Right atrium auricular region (tissue), 2 donors: ENCODE measurements at regions not wholly inside any gene's neighbourhood (a gene's known extent, or its start where the extent isn't known, plus 50 kb on each side); places are given as distances from the start of the nearest gene placed in this dataset.

Experiments used
- DNase-seq: peaks from one replicate; pipeline ENCODE4 v3.0.0-alpha.2; 2019; ENCODE audit warnings: low spot score
- H3K27ac ChIP-seq, 2 donors: fragments of 200-600 bp; sonication (generic); 1 replicate in 1 of 2; 2 replicates in 1 of 2; pipeline ENCODE4 v1.5.1; 2016 to 2019
- H3K27me3 ChIP-seq, 2 donors: fragments of 200-600 bp; sonication (generic); one replicate each; pipeline versions ENCODE4 v1.5.1 to v1.6.0; 2017 to 2019
- H3K36me3 ChIP-seq: fragments of 200-600 bp; sonication (generic); one replicate; pipeline ENCODE4 v1.5.1; 2016
- H3K4me1 ChIP-seq, 2 donors: fragments of 200-600 bp; sonication (generic); one replicate each; pipeline versions ENCODE4 v1.5.1 to v1.6.0; 2017 to 2019
- H3K4me3 ChIP-seq, 2 donors: fragments of 200-600 bp; sonication (generic); 1 replicate in 1 of 2; 2 replicates in 1 of 2; pipeline ENCODE4 v1.5.1; 2017 to 2019; ENCODE audit warnings: mild to moderate bottlenecking in 1 of 2, moderate library complexity in 1 of 2
- H3K9me3 ChIP-seq, 2 donors: fragments of 200-600 bp; sonication (generic); one replicate each; pipeline ENCODE4 v1.5.1; 2019
- TF ChIP-seq, protein P1 (sequence below), 2 donors: fragments of 200-600 bp; sonication (generic); IDR thresholded peaks; one replicate each; pipeline ENCODE4 v1.5.1; 2019; ENCODE audit warnings: antibody characterized with exemption in 2 of 2

DNA sequence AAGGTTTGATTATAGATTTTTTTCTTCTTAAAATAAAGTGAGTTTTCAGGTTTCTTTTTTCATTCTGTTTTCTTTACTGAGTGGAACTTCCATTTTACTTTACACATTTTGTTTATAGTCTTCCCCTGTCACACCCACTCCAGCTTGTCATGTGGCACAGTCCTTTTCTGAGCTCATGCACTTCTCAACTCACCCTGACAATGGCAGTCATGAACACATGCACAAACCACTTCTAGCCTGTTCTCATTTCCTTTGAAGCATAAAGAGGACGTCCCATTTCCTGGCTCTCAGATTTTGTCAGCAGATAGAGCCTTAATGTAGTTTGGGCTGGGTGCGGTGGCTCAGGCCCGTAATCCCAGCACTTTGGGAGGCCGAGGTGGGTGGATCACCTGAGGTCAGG is 168.0 kb downstream of the AHSP start:
- Histone ChIP-seq H3K27ac (no peak overlapping the region), H3K9me3 (no peaks in the 10 kb centered on the region)

DNA sequence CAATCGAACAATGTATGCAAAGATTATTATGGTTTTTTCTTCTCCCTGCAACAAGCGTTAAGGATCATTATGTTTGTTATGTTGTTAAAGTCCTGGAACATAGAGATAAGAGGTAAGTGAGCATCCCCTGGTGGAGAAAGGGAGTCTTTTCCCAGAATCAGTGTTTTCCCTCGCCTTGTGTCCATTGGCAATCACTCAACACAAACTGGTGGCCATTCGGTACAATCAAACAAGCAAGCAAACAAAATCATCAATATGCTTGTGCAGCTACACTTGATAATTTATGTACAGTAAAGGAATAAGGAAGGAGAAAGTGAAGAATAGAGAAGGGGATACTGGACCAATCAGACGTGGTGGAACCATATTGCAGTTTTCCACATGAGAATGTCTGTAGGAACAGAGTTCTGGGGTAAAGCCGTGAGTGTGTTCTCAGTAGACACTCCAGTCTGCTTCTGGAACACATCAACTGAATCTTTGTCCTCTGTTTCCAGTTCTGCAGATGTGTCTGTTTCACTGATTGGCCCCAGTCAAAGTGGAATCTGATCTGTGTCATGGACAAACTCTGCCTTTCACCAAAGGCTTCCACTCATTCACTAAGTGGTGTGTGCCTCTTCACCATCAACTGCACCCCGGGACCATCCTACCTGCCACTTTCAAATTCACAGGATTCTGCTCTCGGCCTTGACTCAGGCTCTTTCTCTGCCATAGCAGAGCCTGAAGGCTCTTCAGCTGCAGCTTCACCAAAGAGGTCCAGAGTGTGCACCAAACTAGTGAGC is 169.5 kb downstream of the AHSP start:
- no peak for DNase-seq
- no peaks in the 10 kb centered on the region for H3K27me3 ChIP-seq
- H3K9me3 ChIP-seq = no peaks in the 10 kb centered on the region
- H3K36me3 ChIP-seq = no peaks in the 10 kb centered on the region
- H3K4me3 ChIP-seq = no peak overlapping the region
- peaks cover 0 to 13% of the 10 kb centered on the region in 2 donors for H3K4me1 ChIP-seq
- TF ChIP-seq, protein P1, sequence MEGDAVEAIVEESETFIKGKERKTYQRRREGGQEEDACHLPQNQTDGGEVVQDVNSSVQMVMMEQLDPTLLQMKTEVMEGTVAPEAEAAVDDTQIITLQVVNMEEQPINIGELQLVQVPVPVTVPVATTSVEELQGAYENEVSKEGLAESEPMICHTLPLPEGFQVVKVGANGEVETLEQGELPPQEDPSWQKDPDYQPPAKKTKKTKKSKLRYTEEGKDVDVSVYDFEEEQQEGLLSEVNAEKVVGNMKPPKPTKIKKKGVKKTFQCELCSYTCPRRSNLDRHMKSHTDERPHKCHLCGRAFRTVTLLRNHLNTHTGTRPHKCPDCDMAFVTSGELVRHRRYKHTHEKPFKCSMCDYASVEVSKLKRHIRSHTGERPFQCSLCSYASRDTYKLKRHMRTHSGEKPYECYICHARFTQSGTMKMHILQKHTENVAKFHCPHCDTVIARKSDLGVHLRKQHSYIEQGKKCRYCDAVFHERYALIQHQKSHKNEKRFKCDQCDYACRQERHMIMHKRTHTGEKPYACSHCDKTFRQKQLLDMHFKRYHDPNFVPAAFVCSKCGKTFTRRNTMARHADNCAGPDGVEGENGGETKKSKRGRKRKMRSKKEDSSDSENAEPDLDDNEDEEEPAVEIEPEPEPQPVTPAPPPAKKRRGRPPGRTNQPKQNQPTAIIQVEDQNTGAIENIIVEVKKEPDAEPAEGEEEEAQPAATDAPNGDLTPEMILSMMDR (IDR thresholded peaks at IDR 0.05) = peak; percentile 24 to 59
- H3K27ac ChIP-seq = no peak overlapping the region

More for the DNA sequence above, 168.0 kb downstream of the AHSP start:
- TF ChIP-seq, protein P1 (IDR thresholded peaks at IDR 0.05) = no peak
- DNase-seq = no peak
- no peaks in the 10 kb centered on the region for H3K4me1 ChIP-seq
- H3K27me3 ChIP-seq = no peaks in the 10 kb centered on the region
- H3K4me3 ChIP-seq = no peak overlapping the region
- no peaks in the 10 kb centered on the region for H3K36me3 ChIP-seq

DNA sequence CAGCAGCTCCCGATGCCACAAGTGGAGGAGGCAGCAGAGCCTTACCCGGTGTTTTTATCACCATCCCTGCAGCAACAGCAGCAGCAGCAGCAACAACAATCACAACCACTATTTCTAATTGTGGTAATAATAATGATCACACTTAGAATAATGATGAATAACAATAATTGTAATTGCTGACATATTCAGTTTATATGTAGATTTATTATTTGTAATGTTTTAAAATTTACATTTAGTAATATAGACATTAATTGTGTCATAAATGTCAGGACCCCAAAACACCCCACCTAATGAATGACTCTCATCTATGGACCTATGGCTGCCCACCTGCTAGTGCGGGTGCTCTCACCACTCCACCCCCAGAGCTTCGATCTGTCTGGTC is 170.0 kb downstream of the AHSP start:
- Histone ChIP-seq H3K4me3 (no peak overlapping the region), H3K27ac (no peak overlapping the region), H3K9me3 (no peaks in the 10 kb centered on the region), H3K27me3 (no peaks in the 10 kb centered on the region), H3K4me1 (peaks cover 0 to 13% of the 10 kb centered on the region in 2 donors), H3K36me3 (no peaks in the 10 kb centered on the region)
- no peak for DNase-seq
- TF ChIP-seq, protein P1 (IDR thresholded peaks at IDR 0.05) = no peak

DNA sequence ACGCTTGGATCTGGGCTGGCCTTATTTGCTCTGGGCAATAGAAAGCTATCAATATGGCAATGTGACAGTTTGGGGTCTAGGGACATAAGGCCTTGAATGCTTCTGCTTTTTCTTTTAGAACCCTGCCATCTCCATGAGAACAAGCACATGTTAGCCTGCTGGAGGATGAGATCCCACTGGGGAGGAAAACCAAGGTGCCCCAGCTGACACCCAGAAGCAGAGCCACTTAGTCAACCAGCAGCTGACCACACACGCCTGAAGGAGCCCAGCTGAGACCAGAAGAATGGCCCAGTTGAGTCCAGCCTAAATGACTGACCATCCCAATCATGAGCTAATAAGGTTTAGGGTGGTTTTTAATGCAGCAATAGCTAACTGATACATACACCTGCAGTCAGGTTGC is 171.2 kb downstream of the AHSP start:
- no peaks in the 10 kb centered on the region for H3K9me3 ChIP-seq
- DNase-seq = no peak
- no peaks in the 10 kb centered on the region for H3K27me3 ChIP-seq
- TF ChIP-seq, protein P1 (IDR thresholded peaks at IDR 0.05) = no peak
- no peak overlapping the region for H3K4me3 ChIP-seq
- H3K36me3 ChIP-seq = peaks cover 6% of the 10 kb centered on the region
- peaks cover 0 to 13% of the 10 kb centered on the region in 2 donors for H3K4me1 ChIP-seq
- H3K27ac ChIP-seq = no peak overlapping the region

DNA sequence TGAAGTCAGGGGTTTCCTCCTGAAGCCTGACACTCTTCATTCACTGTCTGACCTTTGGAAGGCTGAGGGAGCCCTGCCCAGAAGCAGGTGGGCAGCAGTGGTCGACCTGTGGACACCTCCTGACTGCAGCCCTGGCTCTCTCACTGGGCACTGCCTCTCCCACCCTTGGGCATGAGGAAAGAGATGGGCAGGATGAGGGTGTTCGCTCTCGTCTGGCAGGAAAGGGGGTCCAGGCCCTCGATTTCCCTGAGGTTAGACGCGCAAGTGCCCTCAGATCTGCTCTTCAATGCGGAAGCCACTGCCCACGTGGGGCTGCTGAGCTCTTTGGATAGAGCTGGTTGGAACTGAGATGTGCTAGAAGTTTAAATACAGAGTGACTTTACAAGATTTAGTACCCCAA is 171.9 kb downstream of the AHSP start:
- no peak for DNase-seq
- no peaks in the 10 kb centered on the region for H3K9me3 ChIP-seq

More for the DNA sequence above, 171.9 kb downstream of the AHSP start:
- Histone ChIP-seq H3K4me3 (no peak overlapping the region), H3K27ac (no peak overlapping the region), H3K27me3 (no peaks in the 10 kb centered on the region), H3K4me1 (peaks cover 0 to 13% of the 10 kb centered on the region in 2 donors), H3K36me3 (peaks cover 13% of the 10 kb centered on the region)
- TF ChIP-seq, protein P1 (IDR thresholded peaks at IDR 0.05) = no peak
